Suppressor macrophage treated with lipopolysaccharide for 4 hours (primary cell): ENCODE measurements at regions not wholly inside any gene's neighbourhood (a gene's known extent, or its start where the extent isn't known, plus 50 kb on each side); places are given as distances from the start of the nearest gene placed in this dataset.
"Not testable (repeated sequence)": the region's sequence is repeated elsewhere in the genome, so short reads cannot be mapped to it uniquely, and the experiment has no call there.

Experiments used
- DNase-seq: peaks from one replicate; pipeline ENCODE4 v3.0.0-alpha.2; 2020

DNA sequence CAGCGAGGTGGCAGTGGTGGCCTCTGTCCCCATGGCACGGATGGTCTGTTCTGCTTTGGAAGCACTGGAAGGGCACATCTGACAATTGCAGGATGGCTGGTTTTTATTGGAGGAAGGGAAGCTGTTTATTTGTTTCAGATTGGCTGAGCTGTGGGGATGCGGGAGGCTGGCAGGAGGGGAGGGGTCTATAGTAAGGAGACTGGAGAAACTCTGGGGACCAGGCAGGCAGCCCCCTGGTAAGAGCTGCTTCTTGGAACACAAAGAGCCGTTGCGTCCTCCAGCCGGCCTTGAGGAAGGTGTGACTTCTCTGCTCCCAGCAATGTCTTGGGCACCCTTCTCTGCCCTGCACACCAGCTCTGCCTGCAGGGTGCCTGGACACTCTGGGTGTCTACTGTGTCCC lies 85.1 kb upstream of the SPDYE9 start:
- DNase-seq: not testable (repeated sequence)

DNA sequence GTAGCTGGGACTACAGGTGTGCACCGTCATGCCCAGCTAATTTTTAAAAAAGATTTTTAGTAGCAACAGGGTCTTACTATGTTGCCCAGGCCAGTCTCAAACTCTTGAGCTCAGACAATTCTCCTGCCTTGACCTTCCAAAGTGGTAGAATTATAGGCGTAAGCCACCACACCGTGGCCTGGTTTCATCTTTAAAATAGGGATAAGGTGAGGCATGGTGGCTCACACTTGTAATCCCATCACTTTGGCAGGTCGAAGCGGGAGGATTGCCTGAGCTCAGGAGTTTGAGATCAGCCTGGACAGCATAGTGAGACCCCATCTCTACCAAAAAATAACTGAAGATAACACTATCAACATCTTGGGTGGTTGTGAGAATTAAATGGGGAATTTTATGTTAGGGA lies 84.6 kb upstream of the SPDYE9 start:
- DNase-seq: not testable (repeated sequence)

DNA sequence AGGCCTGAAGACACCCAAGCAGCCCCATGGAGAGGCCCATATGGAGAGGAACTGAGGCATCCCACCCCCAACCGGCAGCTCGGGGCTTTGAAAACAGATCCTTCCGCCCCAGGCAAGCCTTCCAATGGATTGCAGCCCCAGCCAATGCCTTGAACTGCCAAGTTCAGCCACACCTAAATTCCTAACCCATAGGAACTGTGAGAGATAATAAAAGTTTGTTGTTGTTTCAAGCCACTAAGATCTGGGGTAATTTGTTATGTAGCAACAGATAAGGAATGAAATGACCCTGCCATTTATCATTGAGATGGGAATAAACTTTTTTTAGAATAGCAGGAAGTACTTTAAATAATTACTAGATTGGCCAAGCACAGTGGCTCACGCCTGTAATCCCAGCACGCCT lies 80.3 kb upstream of the SPDYE9 start:
- DNase-seq: not testable (repeated sequence)

DNA sequence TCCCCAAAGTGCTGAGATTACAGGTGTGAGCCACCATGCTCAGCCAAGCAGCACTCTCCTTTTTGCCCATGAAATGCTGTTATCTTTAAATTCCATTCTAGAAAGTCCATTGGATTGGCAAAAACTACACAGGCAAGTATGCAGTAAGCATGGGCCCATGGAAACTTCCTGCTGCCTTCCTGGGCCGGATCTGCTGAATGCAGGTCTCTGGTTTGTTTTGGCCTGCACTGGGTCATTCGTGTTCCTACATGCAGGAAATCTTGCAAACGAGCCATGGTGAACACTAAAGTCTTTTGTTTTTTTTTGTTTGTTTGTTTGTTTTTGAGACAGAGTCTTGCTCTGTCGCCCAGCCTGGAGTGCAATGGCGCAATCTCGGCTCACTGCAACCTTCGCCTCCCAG lies 76.8 kb upstream of the SPDYE9 start:
- DNase-seq: not testable (repeated sequence)

DNA sequence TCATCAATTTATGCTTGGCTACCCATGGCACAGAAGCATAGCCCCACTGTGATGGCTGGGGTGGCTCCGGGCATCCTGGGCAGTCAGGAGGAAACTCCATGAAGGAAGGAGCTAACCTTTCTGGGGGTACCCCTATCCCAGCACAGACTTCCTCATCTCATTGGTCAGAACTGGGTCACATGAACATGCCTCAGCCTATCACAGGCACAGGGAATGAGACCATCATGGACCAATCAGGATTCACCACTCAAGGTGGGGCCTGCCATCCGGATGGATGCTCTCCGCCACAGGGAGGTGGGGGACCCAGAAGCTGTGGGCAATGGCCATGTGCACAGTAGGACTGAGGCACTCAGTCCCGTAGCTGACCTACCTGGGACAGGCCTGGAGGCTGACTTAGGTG lies 75.9 kb upstream of the SPDYE9 start:
- not testable (repeated sequence) for DNase-seq

DNA sequence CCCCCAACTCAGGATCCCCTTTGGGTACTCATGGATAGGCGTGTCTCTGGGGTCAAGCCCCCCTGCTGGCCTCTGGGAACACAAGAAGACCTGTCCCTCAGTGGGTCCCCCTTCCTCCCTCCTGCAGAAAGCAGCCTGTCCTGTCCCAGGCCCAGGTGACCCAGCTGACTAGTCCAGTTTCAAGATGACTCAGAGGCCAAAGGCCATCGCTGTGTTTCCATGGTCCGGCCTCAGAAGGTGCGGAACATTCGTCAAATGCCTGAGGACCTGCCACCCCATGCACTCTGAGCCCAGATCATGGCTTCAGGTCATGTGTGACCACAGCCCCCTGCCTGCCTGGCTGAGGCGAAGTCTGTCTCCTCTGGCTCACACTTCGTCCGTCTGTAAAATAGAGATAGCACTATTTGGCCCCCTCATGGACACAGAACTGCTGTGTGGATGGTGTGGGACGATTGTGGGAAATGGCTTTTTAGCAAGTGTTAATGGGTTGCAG lies 71.4 kb upstream of the SPDYE9 start:
- DNase-seq: not testable (repeated sequence)

DNA sequence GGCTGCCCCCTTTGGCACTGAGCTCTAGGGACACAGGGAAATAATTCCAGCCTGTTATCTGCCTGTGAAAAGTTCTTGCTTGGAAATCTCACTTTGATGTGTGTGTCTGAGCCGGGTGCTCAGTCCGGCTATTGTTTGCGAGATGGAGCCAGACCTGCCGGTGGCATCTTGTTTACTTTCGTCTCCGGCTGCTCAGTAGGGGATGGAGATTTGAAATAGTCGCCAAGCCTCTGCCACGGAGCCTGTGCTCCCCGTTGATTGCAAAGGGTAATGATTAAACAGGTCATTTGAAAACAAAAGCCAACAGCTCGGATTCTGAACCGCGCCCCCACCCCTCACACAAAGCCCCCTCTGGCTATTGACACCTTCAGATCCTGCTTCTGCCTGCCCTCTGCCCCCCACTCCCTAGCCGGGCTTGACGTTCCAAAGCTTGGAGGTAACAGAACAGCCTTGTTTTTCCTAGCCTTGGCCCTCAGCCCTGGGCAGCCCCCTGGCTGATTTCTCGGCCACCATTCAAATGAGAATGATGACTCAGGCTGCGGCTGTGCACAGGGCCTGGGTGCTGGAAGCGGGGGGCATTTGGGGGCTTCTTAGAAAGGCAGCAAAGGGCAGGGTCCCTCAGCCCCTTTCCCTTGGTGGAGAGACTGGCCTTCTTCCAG lies 70.8 kb upstream of the SPDYE9 start:
- not testable (repeated sequence) for DNase-seq

DNA sequence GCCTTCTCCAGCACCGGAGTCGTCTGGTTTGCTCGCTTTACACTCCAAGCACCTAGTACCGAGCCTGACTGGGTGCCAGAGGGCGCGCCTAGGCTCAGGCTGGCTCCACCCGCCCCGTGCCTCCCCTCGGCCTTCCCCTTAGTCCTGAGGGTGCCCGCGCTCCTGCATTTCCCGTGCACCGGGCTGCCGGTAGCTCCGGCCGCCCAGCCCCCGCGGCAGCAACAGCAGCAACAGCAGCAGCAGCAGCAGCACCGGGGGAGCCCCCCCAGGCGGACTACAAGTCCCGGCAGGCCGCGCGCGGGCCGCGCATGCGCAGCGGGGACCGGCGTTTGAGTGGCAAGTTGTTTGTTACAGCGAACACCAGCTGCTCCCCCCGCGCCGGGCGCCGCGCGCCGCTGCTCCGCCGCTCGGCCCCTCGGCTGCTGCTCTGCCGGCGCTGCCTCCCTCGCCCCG lies 68.8 kb upstream of the SPDYE9 start:
- peak; percentile 51 for DNase-seq

DNA sequence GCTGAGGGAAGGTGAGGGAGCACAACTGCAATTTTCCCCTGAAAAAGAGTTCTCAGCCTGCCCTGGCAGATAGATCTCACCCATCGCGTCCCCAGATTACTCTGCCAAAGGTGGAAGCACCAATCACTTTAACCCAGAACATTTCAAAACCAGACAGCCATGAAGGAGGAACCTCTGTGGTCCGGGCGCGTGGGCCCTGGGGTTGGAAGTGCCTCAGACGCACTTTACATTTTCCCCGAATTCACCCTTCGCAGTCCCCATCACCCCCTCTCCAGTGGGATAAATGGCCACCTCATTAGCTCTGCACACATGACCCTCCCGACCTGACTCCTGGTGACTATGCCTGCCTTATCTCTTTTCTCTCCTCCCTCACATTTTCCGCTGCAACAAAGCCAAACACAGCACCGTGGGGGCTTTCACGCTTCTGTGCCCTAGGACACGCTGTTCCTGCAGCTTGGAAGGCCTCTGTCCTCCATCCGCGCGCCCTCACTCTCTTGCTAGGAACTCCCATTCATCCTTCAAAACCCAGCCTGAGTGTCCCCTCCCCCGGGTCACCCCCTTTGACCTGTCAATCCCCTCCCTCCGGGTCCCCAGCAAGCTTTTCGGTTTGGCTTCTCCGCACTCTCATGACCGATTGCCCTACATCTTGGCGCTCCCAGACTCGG lies 68.2 kb upstream of the SPDYE9 start:
- DNase-seq: not testable (repeated sequence)

DNA sequence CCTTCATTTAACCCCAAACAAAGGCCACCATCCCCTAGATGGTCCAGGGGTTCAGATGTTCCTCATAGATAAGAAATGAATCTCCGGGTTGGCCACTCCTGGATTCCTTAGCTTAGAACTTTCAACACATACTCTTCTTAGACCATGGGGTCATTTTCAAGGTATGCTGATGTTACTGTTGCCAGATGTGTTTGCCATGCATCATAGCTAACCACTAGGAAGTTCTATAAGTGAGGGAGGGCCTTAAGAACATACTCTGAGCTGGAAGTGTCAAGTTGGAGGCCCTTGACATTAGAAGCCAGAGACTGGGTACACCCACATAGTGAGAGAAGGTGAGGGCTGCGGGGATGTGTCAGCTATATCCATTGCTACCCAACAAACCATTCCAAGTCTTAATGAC lies 62.7 kb upstream of the SPDYE9 start:
- DNase-seq: not testable (repeated sequence)

DNA sequence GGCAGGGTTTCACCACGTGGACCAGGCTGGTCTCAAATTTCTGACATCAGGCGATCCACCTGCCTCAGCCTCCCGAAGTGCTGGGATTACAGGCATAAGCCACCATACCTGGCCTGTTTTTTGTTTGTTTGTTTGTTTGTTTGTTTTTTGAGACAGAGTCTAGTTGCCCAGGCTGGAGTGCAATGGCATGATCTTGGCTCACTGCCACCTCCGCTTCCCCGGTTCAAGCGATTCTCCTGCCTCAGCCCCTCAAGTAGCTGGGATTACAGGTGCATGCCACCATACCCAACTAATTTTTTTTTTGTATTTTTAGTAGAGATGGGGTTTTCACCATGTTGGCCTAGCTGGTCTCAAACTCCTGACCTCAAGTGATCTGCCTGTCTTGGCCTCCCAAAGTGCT lies 61.8 kb upstream of the SPDYE9 start:
- not testable (repeated sequence) for DNase-seq

DNA sequence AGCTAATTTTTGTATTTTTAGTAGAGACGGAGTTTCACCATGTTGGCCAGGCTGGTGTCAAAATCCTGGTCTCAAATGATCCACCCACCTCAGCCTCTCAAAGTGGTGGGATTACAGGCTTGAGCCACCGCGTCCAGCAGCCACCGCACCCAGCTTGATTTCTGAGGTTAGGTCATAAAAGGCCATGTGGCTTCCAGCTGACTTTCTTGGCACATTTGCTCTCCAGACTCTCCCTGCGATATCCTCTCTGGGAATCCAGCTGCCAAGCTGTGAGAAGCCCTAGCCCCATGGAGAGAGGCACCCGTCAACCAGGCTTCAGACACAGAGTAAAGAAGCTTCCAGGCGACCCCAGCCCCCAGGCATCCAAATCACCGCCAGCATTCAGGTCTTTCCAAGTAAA lies 58.2 kb upstream of the SPDYE9 start:
- not testable (repeated sequence) for DNase-seq

DNA sequence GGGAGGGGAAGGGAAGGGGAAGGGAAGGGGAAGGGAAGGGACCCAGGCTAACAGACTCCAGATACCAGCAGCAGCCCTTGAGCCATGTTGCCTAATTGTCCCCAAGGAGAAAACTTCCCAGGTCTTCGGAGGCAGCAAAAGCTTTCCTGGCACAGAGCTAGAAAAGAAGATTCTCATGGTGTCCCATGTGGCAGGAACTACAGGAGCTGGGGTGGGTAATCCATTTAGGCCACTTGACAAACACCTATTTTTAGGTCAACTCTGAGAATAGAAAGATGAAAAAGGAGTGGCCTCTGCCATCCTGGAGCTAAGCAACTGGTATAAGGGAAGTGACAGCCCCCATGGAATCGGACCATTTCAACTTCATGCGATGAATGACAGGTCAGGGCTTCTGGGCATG lies 52.1 kb upstream of the SPDYE9 start:
- not testable (repeated sequence) for DNase-seq
